NCI-H146 treated with DMSO at 0.1 percent for 48 hours (cell line): ENCODE measurements at regions not wholly inside any gene's neighbourhood (a gene's known extent, or its start where the extent isn't known, plus 50 kb on each side); places are given as distances from the start of the nearest gene placed in this dataset.
A peak's percentile ranks its signal among the peaks of the same experiment; 100 is the strongest.

Experiments used
- DNase-seq: peaks from one replicate; lab custom pipeline; 2025; ENCODE audit not compliant: unreplicated experiment; lab: John Stamatoyannopoulos, UW

GRCh38 chr14:54343272-54344121 lies 53.3 kb upstream of the CDKN3 start:
- peak; percentile 72 for DNase-seq

DNA sequence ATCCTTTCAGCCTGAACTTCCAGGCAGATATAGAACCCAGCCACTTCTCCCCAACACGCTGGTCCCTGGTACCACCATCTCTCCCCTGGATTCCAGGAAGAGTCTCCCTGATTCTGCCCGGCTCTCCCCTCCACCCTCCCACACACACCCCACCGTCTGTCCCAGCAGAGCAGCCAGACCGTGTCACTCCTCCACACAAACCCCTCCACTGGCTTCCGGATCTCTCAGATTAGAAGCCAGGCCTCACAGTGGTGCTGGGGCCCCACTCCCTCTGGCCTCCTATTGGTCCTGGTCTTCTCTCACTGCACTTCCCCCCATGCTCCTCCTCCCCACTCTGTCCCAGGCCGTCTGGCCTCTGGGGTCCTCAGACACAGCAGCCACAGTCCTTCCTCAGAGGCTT lies 52.4 kb upstream of the CDKN3 start:
- no peak for DNase-seq

- no peak for DNase-seq
Observed at GRCh38 chr14:54346257-54346656, 50.5 kb upstream of the CDKN3 start.
